HCT116 (cell line): ENCODE measurements at regions not wholly inside any gene's neighbourhood (a gene's known extent, or its start where the extent isn't known, plus 50 kb on each side); places are given as distances from the start of the nearest gene placed in this dataset.

Source experiments
- ATAC-seq: fragments of 200-7000 bp; cut with Tn5 transposase; 2 replicates; pipeline ENCODE4 v1.9.1; 2020; ENCODE audit warnings: mild to moderate bottlenecking, moderate library complexity
- BruUV-seq: library from RNA; stranded (reverse); fragments of 400-500 nt; replicated peaks from 2 replicates; lab custom pipeline; 2021; lab: Mats Ljungman, UMichigan
- CTCF ChIA-PET: fragments of 300-600 bp; sonication (Branson Sonifier 250); formaldehyde crosslinking; loops from one replicate; lab custom pipeline; 2021; ENCODE audit warnings: antibody characterized with exemption; lab: Charles Lee
- POLR2A ChIA-PET: fragments of 300-600, 350-600 bp; sonication (Branson Sonifier 250); formaldehyde crosslinking; loops from one replicate; lab custom pipeline; 2021; ENCODE audit warnings: antibody characterized with exemption; lab: Charles Lee
- RAD21 ChIA-PET, 2 experiments: fragments of 300-600 bp; sonication (Branson Sonifier 250); formaldehyde crosslinking; loops; one replicate each; lab custom pipeline; 2023; ENCODE audit warnings: low total read pairs in 2 of 2; ENCODE audit not compliant: uncharacterized antibody in 2 of 2, unreplicated experiment in 2 of 2, low non-redundant PET in 1 of 2; lab: Charles Lee
- DNase-seq: peaks from one replicate; pipeline ENCODE4 v3.0.0-alpha.2; 2010; ENCODE audit warnings: low read depth, low spot score
- H2AFZ ChIP-seq: fragments of 200-600 bp; shearing (Covaris generic), sonication (generic); 2 replicates; pipeline ENCODE4 v1.6.1; 2017; ENCODE audit warnings: low read depth, mixed run types, mixed read lengths, antibody characterized with exemption, low read length; ENCODE audit not compliant: poor library complexity, severe bottlenecking
- H3K27ac ChIP-seq: 2 replicates; pipeline ENCODE4 v1.5.1; 2012; ENCODE audit warnings: low read depth, low read length
- H3K27me3 ChIP-seq: fragments of 200-600 bp; sonication (generic); 2 replicates; pipeline ENCODE4 v1.6.1; 2016; ENCODE audit warnings: mixed run types, low read length, mixed read lengths; ENCODE audit not compliant: insufficient read depth
- H3K36me3 ChIP-seq, 2 experiments: fragments of 200-500 bp in 1 of 2; fragments of 200-600 bp in 1 of 2; sonication (Bioruptor generic) in 1 of 2; sonication (generic) in 1 of 2; 2 replicates each; pipeline versions ENCODE4 v1.5.1 to v1.6.1; 2014 to 2016; ENCODE audit warnings: low read length in 2 of 2, inconsistent platforms in 1 of 2, mixed read lengths in 1 of 2, mixed run types in 1 of 2; ENCODE audit not compliant: insufficient read depth in 2 of 2, control insufficient read depth in 1 of 2
- H3K4me1 ChIP-seq, 2 experiments: fragments of 200-600 bp in 1 of 2; sonication (generic) in 1 of 2; 2 replicates each; pipeline versions ENCODE4 v1.5.1 to v1.6.1; 2012 to 2017; ENCODE audit warnings: low read length in 2 of 2, inconsistent platforms in 1 of 2, mild to moderate bottlenecking in 1 of 2, mixed read lengths in 1 of 2, mixed run types in 1 of 2, moderate library complexity in 1 of 2; ENCODE audit not compliant: insufficient read depth in 2 of 2, control insufficient read depth in 1 of 2
- H3K4me2 ChIP-seq: fragments of 200-600 bp; sonication (generic); 2 replicates; pipeline ENCODE4 v1.6.1; 2017; ENCODE audit warnings: mixed run types, low read length, mixed read lengths
- H3K4me3 ChIP-seq, 2 experiments: fragments of 200-600 bp in 1 of 2; sonication (generic) in 1 of 2; replicated peaks in 1 of 2; 2 replicates each; pipeline ENCODE4 v1.5.1; 2011 to 2016; ENCODE audit warnings: low read length in 2 of 2, control low read depth in 1 of 2, low read depth in 1 of 2, mild to moderate bottlenecking in 1 of 2, mixed read lengths in 1 of 2, mixed run types in 1 of 2
- H3K79me2 ChIP-seq: fragments of 200-600 bp; sonication (generic); 2 replicates; pipeline ENCODE4 v1.6.1; 2017; ENCODE audit warnings: mild to moderate bottlenecking, mixed run types, low read length, moderate library complexity, mixed read lengths; ENCODE audit not compliant: insufficient read depth
- H3K9ac ChIP-seq: fragments of 200-600 bp; sonication (generic); 2 replicates; pipeline ENCODE4 v1.6.1; 2016; ENCODE audit warnings: low read length, mixed read lengths
- H3K9me2 ChIP-seq: fragments of 200-600 bp; sonication (generic), shearing (Covaris generic); 2 replicates; pipeline ENCODE4 v1.6.1; 2017; ENCODE audit warnings: mixed run types, mild to moderate bottlenecking, moderate library complexity; ENCODE audit not compliant: insufficient read depth
- H3K9me3 ChIP-seq, 2 experiments: fragments of 200-500 bp in 1 of 2; fragments of 200-600 bp in 1 of 2; sonication (Bioruptor generic) in 1 of 2; sonication (generic) in 1 of 2; 2 replicates each; pipeline ENCODE4 v1.6.1; 2014 to 2017; ENCODE audit warnings: low read length in 2 of 2, mixed read lengths in 2 of 2, inconsistent platforms in 1 of 2, low read depth in 1 of 2, mild to moderate bottlenecking in 1 of 2, mixed run types in 1 of 2, moderate library complexity in 1 of 2; ENCODE audit not compliant: control insufficient read depth in 1 of 2, insufficient read depth in 1 of 2
- H4K20me1 ChIP-seq: fragments of 200-600 bp; sonication (generic), shearing (Covaris generic); 2 replicates; pipeline ENCODE4 v1.6.1; 2017; ENCODE audit warnings: mixed run types, mild to moderate bottlenecking, moderate library complexity; ENCODE audit not compliant: insufficient read depth
- CBX3 ChIP-seq: IDR thresholded peaks from 2 replicates; pipeline ENCODE4 v1.6.1; 2012; ENCODE audit warnings: low read depth
- CEBPB ChIP-seq: IDR thresholded peaks from 2 replicates; pipeline ENCODE4 v1.6.1; 2012; ENCODE audit warnings: low read depth
- ELF1 ChIP-seq: IDR thresholded peaks from 2 replicates; pipeline ENCODE4 v1.6.1; 2012; ENCODE audit warnings: low read depth, borderline replicate concordance
- EZH2 ChIP-seq: fragments of 200-600 bp; sonication (generic); IDR thresholded peaks from 2 replicates; pipeline ENCODE4 v1.6.1; 2017; ENCODE audit warnings: antibody characterized with exemption, mixed run types
- EZH2phosphoT487 ChIP-seq: fragments of 200-600 bp; IDR thresholded peaks from 2 replicates; pipeline ENCODE4 v1.6.1; 2018; ENCODE audit warnings: antibody characterized with exemption, borderline replicate concordance
- JUND ChIP-seq: IDR thresholded peaks from 2 replicates; pipeline ENCODE4 v1.6.1; 2012
- MAX ChIP-seq: IDR thresholded peaks from 2 replicates; pipeline ENCODE4 v1.6.1; 2012
- POLR2A ChIP-seq: IDR thresholded peaks from 2 replicates; pipeline ENCODE4 v1.7.0; 2011; ENCODE audit warnings: borderline replicate concordance; ENCODE audit not compliant: insufficient read depth, insufficient read length; ENCODE audit errors: extremely low read depth
- POLR2AphosphoS5 ChIP-seq: IDR thresholded peaks from 2 replicates; pipeline ENCODE4 v1.6.1; 2011; ENCODE audit warnings: mild to moderate bottlenecking, low read depth, low read length, moderate library complexity
- RAD21 ChIP-seq: IDR thresholded peaks from 2 replicates; pipeline ENCODE4 v1.6.1; 2012; ENCODE audit warnings: low read depth, mild to moderate bottlenecking
- REST ChIP-seq: IDR thresholded peaks from 2 replicates; pipeline ENCODE4 v1.6.1; 2012; ENCODE audit warnings: low read depth
- SP1 ChIP-seq: IDR thresholded peaks from 2 replicates; pipeline ENCODE4 v1.6.1; 2012; ENCODE audit warnings: low read depth
- SRF ChIP-seq: IDR thresholded peaks from 2 replicates; pipeline ENCODE4 v1.6.1; 2012; ENCODE audit warnings: low read depth
- TCF7L2 ChIP-seq: IDR thresholded peaks from 2 replicates; pipeline ENCODE4 v1.7.0; 2011; ENCODE audit warnings: borderline replicate concordance, inconsistent platforms; ENCODE audit not compliant: insufficient read depth, insufficient read length; ENCODE audit errors: extremely low read depth
- YY1 ChIP-seq: IDR thresholded peaks from 2 replicates; pipeline ENCODE4 v1.6.1; 2011; ENCODE audit warnings: low read length, low read depth, moderate library complexity, mild to moderate bottlenecking; ENCODE audit not compliant: insufficient replicate concordance; ENCODE audit errors: extremely low read depth
- ZFX ChIP-seq: fragments of 450-650 bp; IDR thresholded peaks from 2 replicates; pipeline ENCODE4 v1.6.1; 2017
- ZNF274 ChIP-seq: fragments of 200-500 bp; sonication (Bioruptor generic); IDR thresholded peaks from 2 replicates; pipeline ENCODE4 v1.6.1; 2014; ENCODE audit warnings: mild to moderate bottlenecking, low read depth, low read length, inconsistent platforms
- intact Hi-C: fragments of 100-400 bp; cut with micrococcal nuclease; formaldehyde crosslinking; loops from 2 replicates; pipeline ENCODE4 v1.10.0; 2022
- TF ChIP-seq, protein P1 (sequence below), 3 experiments: fragments of 200-600 bp in 1 of 3; sonication (generic) in 1 of 3; IDR thresholded peaks in 2 of 3; conservative IDR thresholded peaks in 1 of 3; 2 replicates each; pipeline ENCODE4 v1.5.1; 2012 to 2017; ENCODE audit warnings: low read depth in 2 of 3, low read length in 2 of 3, antibody characterized with exemption in 1 of 3, borderline replicate concordance in 1 of 3, control low read depth in 1 of 3, mild to moderate bottlenecking in 1 of 3, mixed read lengths in 1 of 3, mixed run types in 1 of 3, moderate library complexity in 1 of 3; ENCODE audit not compliant: insufficient read depth in 1 of 3
- TF ChIP-seq, protein P2 (sequence below): IDR thresholded peaks from 2 replicates; pipeline ENCODE4 v1.6.1; 2012

GRCh38 chr2:122193622-122194021 is 438.2 kb downstream of the TSN start:
- Histone ChIP-seq H3K9ac (no peak overlapping the region), H3K27ac (no peak overlapping the region), H3K4me3 (no peak overlapping the region), H3K4me1 (no peaks in the 10 kb centered on the region), H3K4me2 (no peak overlapping the region), H3K27me3 (0 out of 2 replicates have a peak, but pooled peaks cover 8% of the 10 kb centered on the region), H3K9me3 (no peaks in the 10 kb centered on the region), H3K9me2 (no peaks in the 10 kb centered on the region), H2AFZ (no peak overlapping the region), H3K36me3 (no peaks in the 10 kb centered on the region), H3K79me2 (no peaks in the 10 kb centered on the region), H4K20me1 (no peaks in the 10 kb centered on the region)
- TF ChIP-seq, protein P1, sequence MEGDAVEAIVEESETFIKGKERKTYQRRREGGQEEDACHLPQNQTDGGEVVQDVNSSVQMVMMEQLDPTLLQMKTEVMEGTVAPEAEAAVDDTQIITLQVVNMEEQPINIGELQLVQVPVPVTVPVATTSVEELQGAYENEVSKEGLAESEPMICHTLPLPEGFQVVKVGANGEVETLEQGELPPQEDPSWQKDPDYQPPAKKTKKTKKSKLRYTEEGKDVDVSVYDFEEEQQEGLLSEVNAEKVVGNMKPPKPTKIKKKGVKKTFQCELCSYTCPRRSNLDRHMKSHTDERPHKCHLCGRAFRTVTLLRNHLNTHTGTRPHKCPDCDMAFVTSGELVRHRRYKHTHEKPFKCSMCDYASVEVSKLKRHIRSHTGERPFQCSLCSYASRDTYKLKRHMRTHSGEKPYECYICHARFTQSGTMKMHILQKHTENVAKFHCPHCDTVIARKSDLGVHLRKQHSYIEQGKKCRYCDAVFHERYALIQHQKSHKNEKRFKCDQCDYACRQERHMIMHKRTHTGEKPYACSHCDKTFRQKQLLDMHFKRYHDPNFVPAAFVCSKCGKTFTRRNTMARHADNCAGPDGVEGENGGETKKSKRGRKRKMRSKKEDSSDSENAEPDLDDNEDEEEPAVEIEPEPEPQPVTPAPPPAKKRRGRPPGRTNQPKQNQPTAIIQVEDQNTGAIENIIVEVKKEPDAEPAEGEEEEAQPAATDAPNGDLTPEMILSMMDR (IDR thresholded peaks at IDR 0.05 in 2 of 3, conservative IDR thresholded peaks at IDR 0.05 in 1 of 3; ENCODE audit: borderline replicate concordance in 1 of 3, insufficient read depth in 1 of 3, low read depth in 2 of 3, low read length in 2 of 3), result no peak
- no peak for TF ChIP-seq TCF7L2
- no peak for TF ChIP-seq REST
- TF ChIP-seq MAX, result no peak
- no peak for TF ChIP-seq ZNF274
- TF ChIP-seq CBX3, result no peak
- TF ChIP-seq, protein P2, sequence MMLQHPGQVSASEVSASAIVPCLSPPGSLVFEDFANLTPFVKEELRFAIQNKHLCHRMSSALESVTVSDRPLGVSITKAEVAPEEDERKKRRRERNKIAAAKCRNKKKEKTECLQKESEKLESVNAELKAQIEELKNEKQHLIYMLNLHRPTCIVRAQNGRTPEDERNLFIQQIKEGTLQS, result no peak
- no peak for TF ChIP-seq ELF1
- no peak for TF ChIP-seq YY1
- TF ChIP-seq SP1, result no peak
- no peak for TF ChIP-seq JUND
- no peak for TF ChIP-seq RAD21
- no peak for TF ChIP-seq POLR2A
- no peak for TF ChIP-seq CEBPB
- TF ChIP-seq ZFX, result no peak
- TF ChIP-seq EZH2phosphoT487, result no peak
- TF ChIP-seq EZH2, result no peak
- no peak for TF ChIP-seq POLR2AphosphoS5
- TF ChIP-seq SRF, result no peak
- ChIA-PET CTCF (no interaction called here), POLR2A (no interaction called here), RAD21 (no interaction called here)
- ATAC-seq (no peak), DNase-seq (no peak)
- intact Hi-C loops, result no loop called here
- no TSS peak for BruUV-seq
